Stimulated activated CD8-positive, alpha-beta memory T cell treated with anti-CD3 and anti-CD28 coated beads, Interleukin-15, amount 100 ng/mL, for 48 hours (primary cell): ENCODE measurements at regions not wholly inside any gene's neighbourhood (a gene's known extent, or its start where the extent isn't known, plus 50 kb on each side); places are given as distances from the start of the nearest gene placed in this dataset.

Source experiments
- DNase-seq, 2 donors: peaks; one replicate each; pipeline ENCODE4 v3.0.0-alpha.2; 2020; ENCODE audit warnings: low read depth in 2 of 2

DNA sequence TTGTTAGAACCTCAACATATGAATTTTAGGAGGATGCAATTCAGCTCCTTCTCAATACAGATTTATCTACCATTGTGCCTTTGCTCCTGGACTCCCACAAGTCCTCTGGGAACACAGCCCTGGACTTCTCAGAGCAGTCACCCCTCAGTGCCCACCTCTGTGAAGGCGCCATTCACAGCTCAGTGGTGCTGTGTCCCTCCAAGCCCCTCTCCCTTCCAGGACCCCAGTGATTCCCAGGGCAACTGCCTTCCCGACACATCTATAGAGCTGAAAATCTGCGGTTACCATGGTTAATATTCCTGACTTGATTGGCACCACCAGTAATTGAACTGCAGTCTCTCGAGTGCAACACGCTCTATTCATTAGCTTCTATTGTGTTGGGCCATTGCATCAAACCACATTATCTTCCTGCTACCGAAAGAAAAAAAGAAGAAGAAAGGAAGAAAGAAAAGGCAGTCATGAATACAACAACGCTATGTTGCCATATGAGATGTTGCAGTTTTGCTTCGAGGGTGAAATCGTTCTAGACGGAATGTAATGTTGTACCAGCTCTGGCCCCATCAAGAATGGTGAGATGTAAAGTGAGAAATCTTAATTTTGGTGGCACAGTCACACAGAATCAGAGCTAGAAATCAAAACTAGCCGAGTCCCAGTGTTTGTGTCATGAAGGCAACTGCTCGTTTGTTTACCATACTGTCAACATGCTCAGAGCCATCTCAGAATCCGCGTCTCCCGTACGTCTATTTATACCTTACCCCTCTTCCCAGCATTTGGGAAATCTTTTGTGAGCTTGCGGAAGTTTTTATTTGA, 524.0 kb upstream of the ID2 start:
- no peak for DNase-seq

DNA sequence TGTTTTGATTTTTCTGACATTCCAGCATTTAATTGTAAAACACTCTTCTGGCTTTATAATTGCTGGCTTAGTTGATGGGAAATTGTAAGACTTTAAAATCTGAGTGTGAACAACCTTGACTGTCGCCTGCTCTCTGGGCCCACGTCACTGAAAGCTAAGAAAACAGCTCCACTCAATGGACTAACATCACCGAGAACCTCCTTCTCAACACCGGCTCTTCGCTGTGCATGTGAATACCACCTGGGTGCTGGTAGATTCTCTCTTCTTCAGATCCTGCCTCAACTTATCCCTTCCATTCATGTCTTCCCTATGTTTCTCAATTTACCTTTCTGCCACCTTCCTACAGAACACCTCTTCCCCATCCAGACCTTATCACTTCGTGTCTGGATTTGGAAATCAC, 523.1 kb upstream of the ID2 start:
- no peak for DNase-seq

DNA sequence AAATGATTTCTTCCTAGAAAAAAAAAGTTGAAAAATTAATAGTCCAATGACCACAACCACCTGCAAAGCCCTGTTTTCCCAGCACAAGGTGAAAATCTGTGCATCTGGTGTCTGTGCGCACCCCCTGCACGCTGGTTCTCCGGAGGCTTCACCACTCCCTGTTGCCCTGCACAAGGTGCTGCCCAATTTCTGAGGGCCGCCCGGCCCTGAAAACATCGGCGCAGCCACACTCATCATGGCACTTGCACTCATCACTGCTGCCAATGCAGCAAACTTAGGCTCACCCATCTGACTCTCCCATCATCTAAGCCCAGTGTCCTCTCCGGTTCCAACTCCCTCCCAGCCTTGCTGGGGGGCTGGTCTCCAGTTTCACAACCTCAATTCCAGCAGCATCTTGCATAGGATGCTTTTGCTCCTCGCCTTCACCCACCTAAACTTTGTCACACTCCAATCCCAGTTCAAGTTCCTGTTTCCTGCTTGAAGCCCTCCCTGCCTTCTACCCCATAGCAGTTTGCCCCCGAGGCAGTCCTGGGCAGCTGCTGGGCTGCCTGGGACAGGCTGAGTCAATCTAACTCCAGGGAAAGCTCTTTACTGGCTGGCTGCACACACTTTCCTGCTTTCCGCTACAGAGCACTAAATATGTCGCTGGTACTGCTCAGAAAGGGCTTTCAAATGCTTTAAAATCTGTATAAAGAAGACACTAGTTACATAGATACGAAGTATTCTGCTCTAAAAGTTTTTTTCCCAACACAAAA, 522.5 kb upstream of the ID2 start:
- no peak for DNase-seq

DNA sequence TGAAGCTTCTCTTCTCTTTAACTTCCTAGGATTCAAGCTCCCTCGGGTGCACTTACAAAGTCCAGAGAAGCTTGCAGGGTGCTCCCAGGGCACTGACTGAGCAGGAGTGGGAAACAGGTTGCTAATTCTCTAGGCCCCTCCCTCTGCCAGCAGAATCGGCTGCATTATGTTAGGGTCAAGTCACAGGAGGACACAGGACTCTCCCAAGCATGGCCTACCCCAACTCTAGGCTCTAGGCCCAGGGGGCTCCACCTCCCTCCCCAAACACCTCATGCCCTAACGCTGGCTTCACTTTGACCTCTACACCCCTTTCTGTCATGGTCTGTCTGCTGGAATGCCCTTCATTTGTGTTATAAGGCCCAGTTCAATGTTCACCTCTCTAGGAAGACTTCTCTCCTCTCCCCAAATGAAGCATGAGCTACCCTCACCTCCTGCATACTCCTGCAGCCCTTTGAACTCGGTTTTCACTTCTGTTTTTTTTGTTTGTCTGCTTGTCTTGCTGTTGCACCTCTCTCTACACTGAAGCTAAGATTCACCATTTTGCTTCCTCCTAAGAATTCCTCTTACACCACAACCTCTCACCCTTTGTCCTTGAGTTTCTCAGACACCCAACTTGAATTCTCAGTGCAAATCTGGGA, 521.8 kb upstream of the ID2 start:
- DNase-seq: no peak

DNA sequence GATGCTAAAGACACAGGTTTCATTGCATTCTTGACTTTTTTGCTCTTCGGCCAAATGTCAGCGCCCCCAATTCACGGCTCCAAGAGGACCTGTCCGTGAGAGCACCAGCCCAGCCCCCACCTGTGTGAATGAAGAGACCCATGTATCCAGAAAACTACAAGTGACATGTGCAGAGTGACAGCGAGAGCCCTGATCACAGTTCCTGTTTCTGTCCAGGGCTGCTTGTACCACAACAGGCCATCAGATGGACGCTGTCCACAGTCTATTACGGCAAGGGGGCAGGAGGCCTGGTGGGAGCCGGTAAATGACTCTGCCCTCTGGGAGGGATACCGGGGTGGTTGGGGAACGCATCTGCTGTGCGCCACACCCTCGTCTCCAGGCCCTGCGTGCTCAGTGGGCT, 520.9 kb upstream of the ID2 start:
- no peak for DNase-seq

DNA sequence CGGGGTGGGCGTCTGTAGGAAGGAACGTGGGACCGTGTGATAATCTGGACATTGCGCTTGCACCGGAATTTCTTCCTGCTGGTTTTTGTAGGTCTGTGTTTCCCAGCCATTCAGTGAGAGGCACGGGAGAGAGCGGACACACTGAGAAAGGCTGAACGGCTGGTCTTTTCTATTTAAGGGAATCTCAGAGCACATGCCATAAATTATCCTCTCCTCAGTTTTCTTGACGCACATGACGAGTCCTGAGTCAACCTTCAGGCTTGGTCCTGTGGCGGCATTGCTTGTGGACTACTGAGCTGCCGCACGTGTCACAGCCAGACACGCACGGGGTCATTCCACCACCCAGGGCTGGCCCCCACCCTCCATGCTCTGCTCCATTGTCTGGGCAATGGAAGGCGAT, 519.3 kb upstream of the ID2 start:
- no peak for DNase-seq

DNA sequence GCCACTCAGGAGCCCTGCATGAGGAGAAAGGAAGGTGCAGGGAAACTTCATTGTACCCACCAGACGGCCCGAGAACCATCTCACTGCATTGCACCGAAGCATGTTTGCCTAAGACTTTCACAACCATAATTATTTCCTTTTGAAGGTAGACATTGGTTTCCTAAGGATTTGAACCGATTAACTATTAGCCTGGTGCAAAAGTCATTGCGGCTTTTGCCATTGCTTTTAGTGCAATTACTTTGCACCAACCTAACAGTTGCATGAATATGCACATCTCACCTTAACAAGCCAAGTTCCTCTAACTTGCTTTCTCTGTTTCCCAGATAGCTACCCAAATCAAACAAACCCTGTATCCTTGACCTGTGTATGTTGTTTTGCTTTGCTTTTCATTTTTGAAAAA, 516.3 kb upstream of the ID2 start:
- DNase-seq: no peak

DNA sequence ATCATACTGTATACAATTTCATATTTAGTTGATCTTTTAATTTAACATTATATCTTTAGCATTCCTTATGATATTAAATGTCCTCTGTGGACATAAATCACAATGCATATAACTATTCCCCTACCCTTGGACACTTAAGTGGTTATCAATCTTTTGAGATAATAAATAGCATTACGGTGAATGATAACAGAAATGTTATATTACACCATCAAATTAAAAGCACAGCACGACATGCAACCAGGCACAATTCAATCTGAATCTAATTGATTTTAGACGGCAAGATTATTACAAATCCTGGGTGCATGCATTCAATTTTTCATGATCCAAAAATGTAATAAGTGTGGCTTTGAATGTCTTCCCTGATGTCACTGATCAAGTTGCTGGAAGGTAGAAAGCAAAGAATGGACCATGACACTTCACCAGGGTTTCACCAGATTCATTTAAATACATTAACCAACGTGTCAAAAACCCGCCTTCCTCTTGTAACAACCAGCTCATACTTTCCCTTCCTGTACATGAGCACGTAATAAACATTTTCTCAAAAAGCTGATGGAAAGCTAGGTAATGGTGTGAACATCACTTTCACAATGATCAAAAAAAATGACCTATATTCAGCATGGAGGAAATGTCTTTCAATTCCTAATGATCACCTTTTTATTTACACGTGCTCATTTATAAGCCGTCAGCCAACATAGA, 513.7 kb upstream of the ID2 start:
- DNase-seq: no peak

DNA sequence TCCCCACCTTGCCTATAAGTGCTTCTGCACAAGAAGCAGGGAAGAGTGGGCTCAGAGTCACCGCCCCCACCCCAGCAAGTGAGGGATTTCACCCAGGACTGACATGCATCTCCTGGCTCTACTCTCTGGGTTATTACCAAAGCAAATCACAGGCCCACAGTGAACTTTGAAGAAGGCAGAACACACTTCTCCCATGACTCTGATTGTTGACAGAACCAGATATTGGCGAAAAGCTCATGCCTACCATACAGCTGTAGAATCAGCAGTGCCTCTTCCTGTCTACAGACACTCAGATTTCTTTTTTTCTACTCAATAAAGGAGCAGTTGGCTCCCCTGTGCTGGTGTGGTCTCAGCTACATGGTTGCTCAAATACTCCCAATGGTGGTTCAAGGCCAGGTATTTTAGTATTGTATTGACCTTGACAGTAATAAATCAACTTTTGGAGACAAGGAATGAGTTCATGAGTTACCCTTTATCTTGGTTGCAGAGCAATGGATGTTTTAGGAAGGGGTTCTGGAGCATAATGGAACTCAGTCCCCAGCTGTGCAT, 512.9 kb upstream of the ID2 start:
- DNase-seq: no peak

DNA sequence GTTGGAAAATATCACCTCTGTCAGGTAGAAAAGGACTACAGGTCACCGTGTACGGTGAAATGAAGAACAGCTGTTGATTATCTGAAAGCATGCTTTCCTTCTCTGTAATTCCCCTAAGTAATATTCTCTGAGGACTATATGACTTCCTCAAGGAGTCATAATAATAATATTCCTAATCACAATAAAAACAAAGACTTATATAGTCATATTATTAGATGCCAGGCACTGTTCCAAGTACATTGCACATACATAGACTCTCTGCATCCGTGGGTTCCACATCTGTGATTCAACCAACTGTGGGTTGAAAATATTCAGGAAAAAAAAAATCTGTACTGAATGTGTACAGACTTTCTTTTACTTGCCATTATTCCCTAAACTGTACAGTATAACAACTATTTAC, 512.4 kb upstream of the ID2 start:
- no peak for DNase-seq

DNA sequence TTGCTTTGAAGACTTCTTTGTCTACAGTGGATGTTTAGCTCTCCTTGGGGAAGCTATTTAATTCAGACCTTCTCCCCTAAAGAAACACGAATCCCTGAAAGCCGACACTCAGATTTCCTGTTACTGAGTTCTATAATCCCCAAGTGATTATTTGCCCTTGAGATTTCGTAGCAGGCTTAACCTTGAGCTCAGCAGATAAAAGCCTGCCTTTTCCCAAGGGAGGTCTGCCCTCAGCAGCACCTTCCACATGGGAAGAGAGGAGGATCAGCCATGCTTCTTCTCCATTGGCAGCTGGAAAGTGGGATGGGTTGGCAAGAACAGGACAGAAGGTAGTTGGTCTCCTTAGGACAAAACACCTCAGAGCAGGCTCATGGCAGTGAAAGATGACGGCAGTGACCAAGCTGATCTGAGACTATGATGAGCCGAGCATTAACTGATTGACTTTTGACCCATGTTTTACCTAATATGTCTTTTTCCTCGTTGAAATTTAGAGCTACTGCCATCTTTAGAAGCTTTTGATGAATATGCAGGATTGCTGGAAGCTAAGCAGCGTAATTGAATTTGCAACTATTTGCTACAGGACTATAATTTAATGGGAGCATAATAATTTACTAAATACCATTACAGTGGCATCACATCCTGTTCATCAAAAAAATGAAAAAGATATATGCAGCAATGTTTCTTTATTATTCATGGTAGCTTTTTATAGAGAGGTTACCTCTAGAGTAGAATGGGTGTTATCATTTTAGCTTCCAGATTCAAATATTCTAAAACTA, 511.1 kb upstream of the ID2 start:
- DNase-seq: no peak

DNA sequence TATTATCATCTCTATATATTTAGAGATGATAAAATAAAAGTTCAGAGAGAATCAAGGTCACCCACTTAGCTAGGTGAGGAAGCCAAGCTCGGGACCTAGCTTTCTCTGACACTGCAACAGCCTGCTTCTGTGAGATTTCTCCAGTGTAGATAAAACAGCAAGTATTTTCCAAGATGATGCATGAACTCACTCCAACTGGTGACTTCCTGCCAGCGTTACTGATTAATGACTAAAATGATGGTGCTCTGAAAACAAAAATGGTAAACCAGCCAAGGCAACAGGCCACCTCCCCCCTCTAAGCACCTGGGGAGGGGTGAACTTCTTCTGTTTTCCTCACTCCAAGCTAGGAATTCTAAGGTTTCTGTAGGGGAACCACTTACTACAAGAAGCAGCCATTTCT, 510.2 kb upstream of the ID2 start:
- no peak for DNase-seq

DNA sequence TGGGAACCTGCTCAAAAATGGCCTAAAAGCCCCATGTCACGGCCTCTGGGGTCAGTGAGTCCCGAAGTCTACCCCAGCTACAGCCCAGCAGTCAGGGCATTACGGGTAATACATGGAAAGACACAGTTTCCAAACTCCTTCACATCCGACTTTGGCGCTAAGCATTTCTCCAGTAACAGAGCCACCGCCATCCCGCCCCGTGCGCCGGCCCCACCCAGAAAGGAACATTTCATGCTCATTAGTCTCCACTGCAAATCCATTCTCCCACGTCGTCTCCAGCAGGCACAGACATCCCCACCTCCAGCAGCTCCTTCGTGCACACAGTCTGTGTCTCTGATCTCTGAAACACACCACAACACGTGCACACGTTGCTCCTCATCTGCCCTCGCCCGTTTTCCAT, 509.2 kb upstream of the ID2 start:
- no peak for DNase-seq

DNA sequence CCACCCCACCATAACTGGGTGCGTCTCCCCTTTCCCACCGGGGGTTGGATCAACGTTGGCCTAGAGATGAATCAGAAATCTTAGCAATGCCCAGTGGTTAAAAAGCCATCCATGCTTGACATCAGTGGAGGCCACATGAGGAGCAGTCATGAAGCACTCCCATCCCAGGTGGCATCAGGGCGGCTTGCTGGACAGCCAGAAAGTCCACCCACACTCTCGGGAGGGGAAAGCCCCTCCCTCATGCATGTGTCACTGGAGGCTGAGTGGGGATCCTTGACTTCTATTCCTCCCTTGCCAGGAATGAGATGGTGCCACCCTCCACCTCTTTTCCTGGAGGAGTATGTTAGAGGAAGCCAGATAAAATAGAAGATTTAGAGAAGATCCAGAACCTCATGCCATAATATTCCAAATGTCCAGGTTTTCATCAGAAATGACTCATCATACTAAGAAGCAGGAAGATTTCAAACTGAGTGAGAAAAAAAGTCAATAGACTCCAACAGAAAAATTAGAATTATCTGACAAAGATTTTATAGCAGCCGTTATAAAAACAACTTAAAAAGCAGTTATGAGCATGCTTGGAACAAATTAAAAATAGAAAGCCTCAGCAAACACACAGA, 507.1 kb upstream of the ID2 start:
- DNase-seq: no peak

DNA sequence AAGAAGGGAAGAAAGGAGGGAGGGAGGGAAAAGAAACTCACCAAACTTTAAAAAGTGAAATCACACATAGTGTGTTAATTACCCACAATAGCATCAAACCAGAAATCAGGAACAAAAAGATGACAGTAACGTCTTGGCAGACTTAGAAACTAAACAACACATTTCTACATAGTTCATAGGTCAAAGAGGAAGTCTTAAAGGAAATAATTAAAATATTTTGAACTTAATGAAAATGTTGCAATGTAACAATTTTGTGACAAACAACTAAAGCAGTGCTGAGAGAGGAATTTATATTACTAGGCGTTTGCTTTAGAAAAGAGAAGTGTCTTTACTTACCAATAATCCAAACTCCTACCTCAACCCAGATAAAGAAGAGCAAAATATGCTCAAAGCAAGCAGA, 505.0 kb upstream of the ID2 start:
- no peak for DNase-seq

DNA sequence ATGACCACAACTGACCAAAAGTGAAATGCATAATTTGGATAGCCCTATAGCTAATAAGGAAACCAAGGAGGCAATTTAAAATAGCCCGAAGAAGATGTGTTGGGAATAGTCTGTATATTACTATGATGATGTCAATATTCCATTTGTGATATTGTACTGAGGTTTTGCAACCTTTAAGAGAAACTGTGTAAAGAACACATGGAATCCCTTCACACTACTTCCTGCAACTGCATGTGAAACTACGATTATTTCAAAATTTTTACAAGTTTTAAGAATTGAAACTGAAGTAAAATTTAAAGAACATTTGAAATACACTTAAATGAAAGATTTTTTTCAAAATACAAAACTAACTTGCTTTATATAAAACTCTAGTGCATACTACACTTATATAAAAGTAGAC, 504.3 kb upstream of the ID2 start:
- DNase-seq: no peak

DNA sequence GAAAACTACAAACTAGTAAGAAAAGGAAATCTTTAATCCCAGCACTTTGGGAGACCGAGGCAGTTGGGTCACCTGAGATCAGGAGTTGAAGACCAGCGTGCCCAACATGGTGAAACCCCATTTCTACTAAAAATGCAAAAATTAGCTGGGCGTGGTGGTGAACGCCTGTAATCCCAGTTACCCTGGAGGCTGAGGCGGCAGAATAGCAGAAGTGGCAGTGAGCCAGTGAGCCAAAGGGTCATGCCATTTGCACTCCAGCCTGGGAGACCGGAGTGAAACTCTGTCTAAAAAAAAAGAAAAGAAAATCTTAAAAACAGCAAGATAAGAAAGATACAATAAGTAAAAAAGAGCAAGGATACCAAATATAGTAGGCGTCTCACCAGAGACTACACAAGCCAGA, 502.9 kb upstream of the ID2 start:
- DNase-seq: no peak

DNA sequence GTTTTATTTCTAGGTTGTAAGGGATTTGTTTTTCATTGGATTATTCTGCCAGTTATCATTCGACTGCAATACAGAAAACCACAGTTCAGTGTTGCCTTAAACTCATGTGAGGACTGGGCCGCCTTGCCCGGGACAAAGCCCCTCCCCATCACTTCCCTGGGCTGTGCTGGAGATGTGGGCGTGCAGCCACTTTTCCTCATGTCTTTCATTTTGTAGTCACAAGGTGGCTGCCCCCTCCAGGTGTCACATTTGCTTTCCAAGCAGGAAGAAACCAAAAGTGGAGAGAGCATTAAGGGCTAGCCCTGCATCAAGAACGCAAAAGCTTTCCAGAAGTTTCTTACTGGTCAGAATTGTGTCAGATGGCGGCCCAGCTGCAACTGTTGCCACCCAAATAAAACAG, 492.5 kb upstream of the ID2 start:
- DNase-seq: no peak

DNA sequence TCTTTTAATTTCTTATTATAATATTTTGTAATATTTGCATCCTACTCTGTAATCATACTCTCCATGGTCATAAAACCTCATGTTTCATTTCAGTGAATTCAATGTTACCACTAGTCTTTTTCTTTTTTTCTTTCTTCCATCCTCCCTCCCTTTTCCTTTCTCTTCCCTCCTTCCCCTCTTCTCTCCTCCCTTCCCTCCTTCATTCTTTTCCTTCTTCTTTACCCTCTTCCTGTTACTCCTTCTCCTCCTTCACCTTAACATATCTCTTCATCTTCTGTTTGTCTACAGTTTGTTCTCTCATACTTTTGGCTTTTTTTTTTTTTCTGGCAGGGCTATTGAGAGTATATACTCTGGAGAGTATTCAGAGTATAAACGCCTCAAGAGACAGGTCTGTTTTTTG, 491.6 kb upstream of the ID2 start:
- no peak for DNase-seq

DNA sequence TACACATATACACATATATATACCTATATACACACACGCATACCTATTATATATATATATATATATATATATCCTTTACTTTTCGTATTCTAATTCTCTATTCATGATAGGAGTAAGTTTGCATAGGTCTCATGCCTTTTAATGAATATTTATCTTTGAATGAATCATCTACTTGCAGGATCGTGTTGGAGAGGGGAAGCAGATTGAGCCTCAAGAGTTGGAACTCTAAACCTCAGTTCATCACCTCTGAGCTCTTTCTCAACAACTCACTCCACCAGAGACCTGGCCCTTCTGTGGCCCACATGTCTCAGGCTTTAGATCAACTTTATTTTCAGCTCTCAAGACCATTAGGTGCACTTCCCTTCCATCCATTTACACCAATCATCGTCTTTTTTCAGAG, 490.4 kb upstream of the ID2 start:
- no peak for DNase-seq

DNA sequence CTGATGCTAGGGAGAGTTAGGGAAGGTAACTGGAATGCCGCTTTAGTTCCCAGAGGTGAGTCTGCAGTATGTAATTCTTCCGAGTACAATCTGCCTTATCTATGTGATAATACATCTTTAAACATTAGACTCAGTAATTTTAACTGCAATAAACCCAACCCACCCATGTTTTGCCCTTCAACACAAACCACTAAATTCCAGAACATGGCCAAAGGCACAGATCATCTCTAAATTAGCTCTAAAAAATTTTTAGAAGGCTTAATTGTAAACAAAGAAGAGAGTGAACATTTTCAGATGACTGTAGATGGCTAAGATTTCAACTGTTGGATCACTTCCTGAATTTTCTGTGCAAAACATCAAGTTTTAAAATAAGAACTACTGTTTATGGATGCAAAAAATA, 488.7 kb upstream of the ID2 start:
- no peak for DNase-seq
